Activated gamma-delta T cell treated with anti-CD3 and anti-CD28 coated beads, Interleukin-2, amount 50 U/mL, for 16 hours (primary cell): ENCODE measurements at regions not wholly inside any gene's neighbourhood (a gene's known extent, or its start where the extent isn't known, plus 50 kb on each side); places are given as distances from the start of the nearest gene placed in this dataset.

Experiments
- DNase-seq: peaks from one replicate; pipeline ENCODE4 v3.0.0-alpha.2; 2020; ENCODE audit warnings: low read depth

- no peak for DNase-seq
Measured at GRCh38 chr6:40312213-40313015, 274.8 kb downstream of the LRFN2 start.

- peak; percentile 14 for DNase-seq
Measured at GRCh38 chr6:40308533-40309306, 278.4 kb downstream of the LRFN2 start.

- no peak for DNase-seq
Measured at GRCh38 chr6:40307712-40308111, 279.5 kb downstream of the LRFN2 start.

- DNase-seq = no peak
Measured at GRCh38 chr6:40302856-40303454, 284.2 kb downstream of the LRFN2 start.

GRCh38 chr6:40299681-40300080 is 287.5 kb downstream of the LRFN2 start:
- DNase-seq = no peak

DNA sequence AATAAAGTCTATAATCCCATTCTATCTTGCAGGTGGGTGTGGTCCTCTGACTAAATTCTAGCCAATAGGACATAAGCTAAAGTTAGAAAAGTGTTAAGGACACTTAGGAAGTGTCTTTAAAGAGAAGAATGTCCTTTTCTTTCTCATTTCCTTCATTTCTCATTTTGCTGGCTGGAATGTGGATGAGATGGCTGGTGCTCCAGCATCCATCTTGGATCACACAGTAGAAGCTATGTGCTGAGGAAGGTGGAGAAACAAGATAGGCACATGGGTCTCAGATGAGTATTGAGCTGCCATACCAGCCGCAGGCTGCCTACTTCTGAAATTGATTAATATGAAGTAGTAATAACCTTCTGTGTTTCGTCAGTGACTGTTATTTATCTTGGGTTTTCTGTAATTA is 289.0 kb downstream of the LRFN2 start:
- no peak for DNase-seq

GRCh38 chr6:40295251-40295950 is 291.8 kb downstream of the LRFN2 start:
- no peak for DNase-seq

DNA sequence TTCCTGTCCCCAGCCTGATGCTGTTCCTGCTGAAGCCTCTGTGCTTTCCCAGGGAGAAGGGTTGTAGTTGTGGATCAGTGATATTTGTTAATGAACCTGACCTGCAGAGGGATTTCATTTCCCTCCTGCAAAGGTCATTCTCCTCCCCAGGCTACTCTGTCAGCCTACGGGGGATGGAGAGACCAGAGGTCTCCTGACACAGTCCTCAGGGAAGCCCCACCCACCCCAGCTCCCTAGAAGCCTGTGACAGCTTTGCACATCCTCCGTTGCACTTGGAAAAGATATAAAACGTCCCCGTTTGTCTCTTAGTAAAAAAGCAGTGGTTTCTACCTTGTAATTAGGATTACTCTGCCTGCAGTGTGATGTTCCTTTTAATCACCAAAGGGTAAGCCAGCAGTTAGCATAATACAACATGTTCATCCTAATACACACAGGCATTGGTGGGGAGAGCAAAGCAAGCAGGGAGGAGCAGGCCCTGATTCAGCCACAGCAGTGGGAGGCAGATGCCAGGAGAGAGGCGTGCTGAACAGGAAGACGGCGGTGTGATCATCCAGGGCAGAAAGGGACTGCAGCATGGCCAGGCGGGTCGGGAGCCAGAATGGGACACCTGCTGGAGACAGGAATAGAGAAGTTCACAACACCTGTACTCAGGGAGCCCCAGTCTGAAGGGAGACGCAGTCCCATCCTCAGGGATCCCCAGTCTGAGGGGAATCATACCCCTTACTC is 293.5 kb downstream of the LRFN2 start:
- no peak for DNase-seq

- no peak for DNase-seq
Measured at GRCh38 chr6:40293060-40293459, 294.1 kb downstream of the LRFN2 start.

DNA sequence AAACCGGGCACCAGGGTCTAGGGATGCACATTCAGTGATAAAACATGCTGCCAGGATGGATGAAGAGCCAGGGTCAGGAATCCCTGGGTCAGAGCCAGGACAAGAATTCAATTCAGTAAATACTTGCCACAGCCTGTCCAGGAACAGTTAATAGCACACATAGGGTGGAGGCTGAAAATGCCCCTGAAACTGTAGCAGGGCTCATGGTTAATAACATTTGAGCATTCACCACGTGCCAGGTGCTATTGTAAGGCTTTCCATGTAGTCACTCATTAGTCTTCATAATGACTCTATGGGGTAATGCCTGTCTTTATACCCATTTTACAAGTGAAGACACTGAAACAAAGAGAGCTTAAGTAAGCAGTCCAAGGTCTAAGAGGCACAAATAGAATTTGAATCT is 296.3 kb downstream of the LRFN2 start:
- no peak for DNase-seq

DNA sequence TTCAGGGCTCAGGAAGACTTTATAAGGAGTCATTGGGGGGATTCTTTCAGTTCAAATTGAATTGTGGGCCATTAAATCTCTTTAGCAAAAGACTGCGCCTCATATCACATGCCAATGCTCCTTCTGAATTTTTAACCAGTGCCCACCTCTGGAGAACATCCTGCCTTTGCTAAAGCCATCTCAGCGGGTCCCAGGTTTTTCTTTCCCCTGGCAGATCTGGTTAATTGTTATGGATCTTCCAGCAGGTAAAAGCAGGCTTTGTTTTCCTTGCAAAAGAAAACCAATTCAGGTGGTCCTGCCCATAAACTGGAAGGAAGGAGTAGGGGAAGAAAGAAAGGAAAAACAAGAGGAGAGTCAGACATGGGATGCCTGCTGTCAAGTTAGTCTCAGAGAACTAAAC is 298.2 kb downstream of the LRFN2 start:
- no peak for DNase-seq

DNA sequence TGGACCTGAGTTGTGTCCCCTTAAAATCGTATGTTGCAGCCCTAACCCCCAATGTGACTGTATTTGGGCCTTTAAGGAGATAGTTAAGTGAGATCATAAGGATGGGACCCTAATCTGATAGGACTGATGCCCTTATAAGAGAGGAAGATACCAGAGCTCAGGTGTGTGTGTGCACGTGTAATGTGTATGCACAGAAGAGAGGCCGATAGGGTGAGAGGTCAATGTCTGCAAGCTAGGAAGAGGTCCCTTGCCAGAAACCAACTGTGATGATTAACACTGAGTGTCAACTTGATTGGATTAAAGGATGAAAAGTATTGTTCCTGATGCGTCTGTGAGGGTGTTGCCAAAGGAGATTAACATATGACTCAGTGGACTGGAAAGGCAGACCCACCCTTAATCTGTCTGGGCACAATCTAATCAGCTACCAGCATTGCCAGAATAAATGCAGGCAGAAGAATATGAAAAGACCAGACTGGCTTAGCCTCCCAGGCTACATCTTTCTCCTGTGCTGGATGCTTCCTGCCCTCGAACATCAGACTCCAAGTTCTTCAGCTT is 299.8 kb downstream of the LRFN2 start:
- DNase-seq = no peak

GRCh38 chr6:40286721-40287120 is 300.4 kb downstream of the LRFN2 start:
- no peak for DNase-seq

DNA sequence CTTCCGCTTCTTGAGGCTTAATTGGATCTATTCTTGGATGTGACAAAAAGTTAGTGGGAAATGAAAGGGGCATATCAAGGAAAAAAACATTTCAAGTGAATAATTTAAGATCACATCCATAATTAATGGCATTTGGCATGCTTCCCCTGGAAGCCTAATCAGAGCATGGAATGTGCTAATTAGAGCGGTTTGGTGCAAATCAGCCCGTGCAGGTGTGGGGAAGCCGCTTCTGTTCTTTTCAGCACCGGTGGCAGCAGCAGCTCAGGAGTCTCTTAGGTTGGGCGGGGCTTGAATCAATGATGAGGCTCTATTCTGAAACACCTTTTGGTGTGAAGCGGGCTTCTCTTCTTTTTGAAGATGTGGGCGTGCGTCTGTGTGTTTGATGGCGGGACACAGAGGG is 301.2 kb downstream of the LRFN2 start:
- DNase-seq = no peak

- DNase-seq = no peak
Measured at GRCh38 chr6:40285535-40285934, 301.6 kb downstream of the LRFN2 start.

- DNase-seq = no peak
Measured at GRCh38 chr6:40282986-40283385, 304.2 kb downstream of the LRFN2 start.

DNA sequence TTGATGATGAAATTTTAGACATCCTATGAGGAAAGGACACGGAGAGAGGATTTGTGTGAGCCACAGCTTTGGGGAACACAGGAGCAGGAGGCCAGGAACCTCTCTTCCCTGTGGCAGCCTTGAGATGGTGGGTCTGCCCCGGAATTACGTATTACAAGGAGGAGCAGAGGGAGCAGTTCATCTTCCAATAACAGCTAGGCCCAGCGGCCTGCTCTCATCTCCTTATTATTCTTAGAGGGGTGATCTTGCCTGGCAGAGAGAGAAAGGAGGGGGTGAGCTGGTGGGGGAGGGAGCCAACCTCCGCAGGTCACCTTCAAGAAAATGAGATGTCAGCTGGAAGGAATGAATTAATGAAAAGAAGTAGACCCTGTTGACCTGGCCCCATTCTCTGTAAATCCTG is 305.8 kb downstream of the LRFN2 start:
- no peak for DNase-seq

DNA sequence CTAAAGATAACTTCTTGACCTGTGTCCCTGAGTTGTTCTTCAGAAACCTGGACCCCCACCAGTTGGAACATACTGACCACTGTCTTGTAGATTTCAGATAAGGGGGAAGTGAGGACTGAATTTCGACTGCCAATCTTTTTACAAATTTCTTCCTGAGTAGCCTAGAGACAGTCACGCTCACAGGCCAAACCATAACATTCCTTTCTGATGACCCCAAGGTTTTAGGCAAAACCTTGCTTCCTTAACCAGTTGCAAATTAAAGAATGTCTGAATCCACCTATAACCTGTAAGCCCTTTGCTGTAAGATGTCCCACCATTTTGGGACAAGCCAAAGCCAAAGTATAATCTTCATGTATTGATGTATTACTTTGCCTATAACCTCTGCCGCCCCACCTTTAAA is 306.9 kb downstream of the LRFN2 start:
- DNase-seq = no peak

- no peak for DNase-seq
Measured at GRCh38 chr6:40276141-40276540, 311.0 kb downstream of the LRFN2 start.

DNA sequence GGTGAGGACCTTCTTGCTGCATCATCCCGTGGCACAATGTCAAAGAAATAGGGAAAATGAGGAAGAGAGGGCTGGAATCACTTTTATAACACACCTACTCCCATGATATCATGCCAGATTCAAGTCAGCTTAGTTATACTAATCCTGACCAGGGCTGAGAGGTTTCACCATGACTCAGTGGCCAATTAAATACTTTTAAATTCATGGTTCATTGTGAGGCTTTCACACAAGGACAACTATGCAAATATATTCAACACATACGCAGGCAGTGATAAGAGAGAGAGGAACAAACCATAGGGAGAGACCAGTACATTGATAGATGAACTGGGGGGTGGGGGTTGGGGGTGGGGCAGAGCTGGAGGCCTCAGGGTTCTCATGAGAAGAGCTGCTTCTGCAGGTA is 313.1 kb downstream of the LRFN2 start:
- DNase-seq = no peak

- no peak for DNase-seq
Measured at GRCh38 chr6:40268614-40269013, 318.6 kb downstream of the LRFN2 start.

GRCh38 chr6:40268166-40268565 is 319.0 kb downstream of the LRFN2 start:
- DNase-seq = no peak
